ENCODE measurements at regions not wholly inside any gene's neighbourhood (a gene's known extent, or its start where the extent isn't known, plus 50 kb on each side); places are given as distances from the start of the nearest gene placed in this dataset.

- H3K27me3 Mint-ChIP-seq (ENCODE audit: insufficient read depth), result no peaks in the 10 kb centered on the region
- no peaks in the 10 kb centered on the region; the same call in 1 of the 2 replicates for H3K4me1 Mint-ChIP-seq (ENCODE audit: low read depth)
- no peak overlapping the region for H3K4me3 Mint-ChIP-seq
- H3K27ac Mint-ChIP-seq, result no peak overlapping the region
- H3K36me3 Mint-ChIP-seq (ENCODE audit: low read depth), result no peaks in the 10 kb centered on the region
- TF ChIP-seq CTCF (IDR thresholded peaks at IDR 0.05), result no peak
- no peak for DNase-seq
- H3K9me3 Mint-ChIP-seq, result no peaks in the 10 kb centered on the region
Observed at GRCh38 chr18:29664278-29665036, 1378.1 kb downstream of the DSC3 start.

GRCh38 chr18:29661924-29662323 lies 1380.6 kb downstream of the DSC3 start:
- Mint-ChIP-seq H3K27ac (no peak overlapping the region), H3K4me1 (ENCODE audit: low read depth) (no peaks in the 10 kb centered on the region; the same call in 1 of the 2 replicates), H3K27me3 (ENCODE audit: insufficient read depth) (no peaks in the 10 kb centered on the region), H3K9me3 (no peaks in the 10 kb centered on the region), H3K36me3 (ENCODE audit: low read depth) (no peaks in the 10 kb centered on the region), H3K4me3 (no peak overlapping the region; the same call in 1 of the 2 replicates)
- no peak for TF ChIP-seq CTCF (IDR thresholded peaks at IDR 0.05)
- DNase-seq, result no peak

- DNase-seq, result no peak
- Mint-ChIP-seq H3K27ac (no peak overlapping the region), H3K9me3 (no peaks in the 10 kb centered on the region), H3K36me3 (ENCODE audit: low read depth) (no peaks in the 10 kb centered on the region), H3K4me3 (no peak overlapping the region), H3K27me3 (ENCODE audit: insufficient read depth) (no peaks in the 10 kb centered on the region), H3K4me1 (ENCODE audit: low read depth) (no peaks in the 10 kb centered on the region; the same call in 1 of the 2 replicates)
- TF ChIP-seq CTCF (IDR thresholded peaks at IDR 0.05), result no peak
Observed at GRCh38 chr18:29660777-29661176, 1381.8 kb downstream of the DSC3 start.

- DNase-seq, result no peak
- Mint-ChIP-seq H3K4me3 (no peak overlapping the region), H3K9me3 (no peaks in the 10 kb centered on the region), H3K27me3 (ENCODE audit: insufficient read depth) (no peaks in the 10 kb centered on the region; the same call in none of the 2 replicates), H3K36me3 (ENCODE audit: low read depth) (no peaks in the 10 kb centered on the region), H3K27ac (no peak overlapping the region), H3K4me1 (ENCODE audit: low read depth) (peaks cover 44% of the 10 kb centered on the region)
- no peak for TF ChIP-seq CTCF (IDR thresholded peaks at IDR 0.05)
Observed at GRCh38 chr18:29653671-29654215, 1388.8 kb downstream of the DSC3 start.

DNA sequence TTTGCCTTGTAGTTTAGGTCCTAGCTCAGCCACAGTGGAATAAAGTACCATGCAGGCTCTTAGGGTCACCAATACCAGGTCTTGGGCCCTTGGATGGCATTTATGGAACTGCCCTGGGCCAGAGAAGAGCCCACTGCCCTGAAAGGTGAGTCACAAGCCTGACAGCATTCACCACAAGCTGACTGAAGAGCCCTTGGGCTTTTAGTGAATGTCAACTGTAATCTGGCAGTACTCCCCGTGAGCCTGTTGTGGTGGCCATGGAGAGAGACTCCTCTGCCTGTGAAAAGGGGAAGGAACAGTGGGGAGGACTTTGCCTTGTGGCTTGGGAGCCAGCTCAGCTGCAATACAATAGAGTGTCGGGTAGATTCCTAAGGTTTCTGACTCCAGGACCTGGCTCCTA lies 1389.7 kb downstream of the DSC3 start:
- Mint-ChIP-seq H3K4me3 (no peak overlapping the region), H3K27ac (no peak overlapping the region), H3K9me3 (no peaks in the 10 kb centered on the region), H3K4me1 (ENCODE audit: low read depth) (peaks cover 44% of the 10 kb centered on the region), H3K27me3 (ENCODE audit: insufficient read depth) (no peaks in the 10 kb centered on the region; the same call in none of the 2 replicates), H3K36me3 (ENCODE audit: low read depth) (no peaks in the 10 kb centered on the region)
- no peak for DNase-seq
- no peak for TF ChIP-seq CTCF (IDR thresholded peaks at IDR 0.05)

Measured in HFFc6 (cell line).